HEK293 (cell line): ENCODE measurements at regions not wholly inside any gene's neighbourhood (a gene's known extent, or its start where the extent isn't known, plus 50 kb on each side); places are given as distances from the start of the nearest gene placed in this dataset.

Source experiments
- CTCF ChIA-PET: fragments of 350-600 bp; formaldehyde crosslinking; extraction: SDS; loops from one replicate; lab custom pipeline; 2021; ENCODE audit warnings: antibody characterized with exemption; lab: Yijun Ruan, JAX
- POLR2A ChIA-PET: fragments of 300-600 bp; formaldehyde crosslinking; extraction: SDS; loops from one replicate; lab custom pipeline; 2020; ENCODE audit warnings: antibody characterized with exemption, inconsistent platforms; lab: Yijun Ruan, JAX
- H3K27ac ChIP-seq: fragments of 200-500 bp; sonication (Bioruptor generic); 2 replicates; pipeline ENCODE4 v1.5.1; 2014; ENCODE audit warnings: low read depth, low read length, control low read depth, inconsistent platforms; ENCODE audit errors: extremely low read depth
- H3K36me3 ChIP-seq, 2 experiments: fragments of 200-500 bp in 1 of 2; sonication (Bioruptor generic) in 1 of 2; 1 replicate in 1 of 2; 2 replicates in 1 of 2; pipeline ENCODE4 v1.5.1; 2014 to 2017; ENCODE audit warnings: inconsistent platforms in 2 of 2, low read length in 2 of 2; ENCODE audit not compliant: control insufficient read depth in 2 of 2, insufficient read depth in 1 of 2
- H3K4me1 ChIP-seq: fragments of 200-500 bp; sonication (Bioruptor generic); 2 replicates; pipeline ENCODE4 v1.5.1; 2014; ENCODE audit warnings: mild to moderate bottlenecking, low read length, inconsistent platforms; ENCODE audit not compliant: control insufficient read depth, insufficient read depth
- H3K4me3 ChIP-seq: 2 replicates; pipeline ENCODE4 v1.5.1; 2011; ENCODE audit warnings: low read depth, mild to moderate bottlenecking, control low read depth, low read length, moderate library complexity
- H3K9me3 ChIP-seq: fragments of 200-500 bp; sonication (Bioruptor generic); 2 replicates; pipeline ENCODE4 v1.5.1; 2014; ENCODE audit warnings: low read depth, low read length, inconsistent platforms; ENCODE audit not compliant: control insufficient read depth, insufficient read depth
- HOXA7 ChIP-seq: sonication (generic); formaldehyde crosslinking; IDR thresholded peaks from 2 replicates; pipeline ENCODE4 v1.8.1; 2022; ENCODE audit warnings: missing genetic modification reagents, borderline replicate concordance
- MZF1 ChIP-seq: fragments of 450-650 bp; formaldehyde crosslinking; IDR thresholded peaks from 2 replicates; pipeline ENCODE4 v1.5.1; 2017; ENCODE audit warnings: missing biosample characterization, missing genetic modification characterization, borderline replicate concordance
- OSR2 ChIP-seq: fragments of 450-650 bp; formaldehyde crosslinking; IDR thresholded peaks from 2 replicates; pipeline ENCODE4 v1.5.1; 2016; ENCODE audit warnings: missing biosample characterization, missing genetic modification characterization
- OVOL3 ChIP-seq: fragments of 450-650 bp; formaldehyde crosslinking; IDR thresholded peaks from 2 replicates; pipeline ENCODE4 v1.5.1; 2016; ENCODE audit warnings: missing biosample characterization, missing genetic modification characterization
- ZBTB1 ChIP-seq: fragments of 450-650 bp; formaldehyde crosslinking; IDR thresholded peaks from 2 replicates; pipeline ENCODE4 v1.5.1; 2016; ENCODE audit warnings: missing biosample characterization, missing genetic modification characterization
- ZBTB21 ChIP-seq: fragments of 450-650 bp; formaldehyde crosslinking; IDR thresholded peaks from 2 replicates; pipeline ENCODE4 v1.5.1; 2017; ENCODE audit warnings: missing biosample characterization, missing genetic modification characterization
- ZBTB7A ChIP-seq: fragments of 450-650 bp; formaldehyde crosslinking; IDR thresholded peaks from 2 replicates; pipeline ENCODE4 v1.5.1; 2016; ENCODE audit warnings: low read depth, missing biosample characterization, missing genetic modification characterization
- ZNF133 ChIP-seq: fragments of 450-650 bp; formaldehyde crosslinking; IDR thresholded peaks from 2 replicates; pipeline ENCODE4 v1.5.1; 2016; ENCODE audit warnings: missing biosample characterization, missing genetic modification characterization
- ZNF221 ChIP-seq: fragments of 450-650 bp; formaldehyde crosslinking; IDR thresholded peaks from 2 replicates; pipeline ENCODE4 v1.5.1; 2017; ENCODE audit warnings: missing biosample characterization, missing genetic modification characterization, borderline replicate concordance
- ZNF248 ChIP-seq: fragments of 450-650 bp; formaldehyde crosslinking; IDR thresholded peaks from 2 replicates; pipeline ENCODE4 v1.5.1; 2017; ENCODE audit warnings: missing biosample characterization, missing genetic modification characterization
- ZNF26 ChIP-seq: fragments of 450-650 bp; formaldehyde crosslinking; IDR thresholded peaks from 2 replicates; pipeline ENCODE4 v1.5.1; 2016; ENCODE audit warnings: missing biosample characterization, missing genetic modification characterization
- ZNF391 ChIP-seq: fragments of 450-650 bp; formaldehyde crosslinking; IDR thresholded peaks from 2 replicates; pipeline ENCODE4 v1.5.1; 2016; ENCODE audit warnings: low read depth, missing biosample characterization, missing genetic modification characterization, borderline replicate concordance
- ZNF416 ChIP-seq: fragments of 450-650 bp; formaldehyde crosslinking; IDR thresholded peaks from 2 replicates; pipeline ENCODE4 v1.5.1; 2016; ENCODE audit warnings: missing biosample characterization, missing genetic modification characterization
- ZNF426 ChIP-seq: fragments of 450-650 bp; formaldehyde crosslinking; IDR thresholded peaks from 2 replicates; pipeline ENCODE4 v1.5.1; 2017; ENCODE audit warnings: missing biosample characterization, missing genetic modification characterization, mild to moderate bottlenecking, inconsistent platforms, moderate library complexity
- ZNF544 ChIP-seq: fragments of 450-650 bp; formaldehyde crosslinking; IDR thresholded peaks from 2 replicates; pipeline ENCODE4 v1.5.0; 2017; ENCODE audit warnings: missing biosample characterization, missing genetic modification characterization
- ZNF629 ChIP-seq: fragments of 450-650 bp; formaldehyde crosslinking; IDR thresholded peaks from 2 replicates; pipeline ENCODE4 v1.5.1; 2017; ENCODE audit warnings: missing biosample characterization, missing genetic modification characterization
- ZNF639 ChIP-seq: fragments of 450-650 bp; formaldehyde crosslinking; IDR thresholded peaks from 2 replicates; pipeline ENCODE4 v1.5.1; 2016; ENCODE audit warnings: missing biosample characterization, missing genetic modification characterization
- ZNF654 ChIP-seq: fragments of 450-650 bp; formaldehyde crosslinking; IDR thresholded peaks from 2 replicates; pipeline ENCODE4 v1.5.1; 2016; ENCODE audit warnings: low read depth, missing biosample characterization, missing genetic modification characterization
- ZNF660 ChIP-seq: fragments of 450-650 bp; IDR thresholded peaks from 2 replicates; pipeline ENCODE4 v1.5.1; 2018; ENCODE audit warnings: missing biosample characterization, mild to moderate bottlenecking, missing genetic modification characterization
- ZNF707 ChIP-seq: fragments of 450-650 bp; formaldehyde crosslinking; IDR thresholded peaks from 2 replicates; pipeline ENCODE4 v1.5.1; 2016; ENCODE audit warnings: missing biosample characterization, missing genetic modification characterization
- ZSCAN18 ChIP-seq: fragments of 450-650 bp; formaldehyde crosslinking; IDR thresholded peaks from 2 replicates; pipeline ENCODE4 v1.5.1; 2016; ENCODE audit warnings: missing biosample characterization, missing genetic modification characterization
- TF ChIP-seq, protein P1 (sequence below): fragments of 450-650 bp; formaldehyde crosslinking; IDR thresholded peaks from 2 replicates; pipeline ENCODE4 v1.5.1; 2017; ENCODE audit warnings: missing biosample characterization, missing genetic modification characterization
- TF ChIP-seq, protein P2 (sequence below): fragments of 450-650 bp; formaldehyde crosslinking; IDR thresholded peaks from 2 replicates; pipeline ENCODE4 v1.5.1; 2016; ENCODE audit warnings: missing biosample characterization, missing genetic modification characterization
- TF ChIP-seq, protein P3 (sequence below): fragments of 450-650 bp; formaldehyde crosslinking; IDR thresholded peaks from 2 replicates; pipeline ENCODE4 v1.5.1; 2016; ENCODE audit warnings: missing biosample characterization, missing genetic modification characterization, low read depth

DNA sequence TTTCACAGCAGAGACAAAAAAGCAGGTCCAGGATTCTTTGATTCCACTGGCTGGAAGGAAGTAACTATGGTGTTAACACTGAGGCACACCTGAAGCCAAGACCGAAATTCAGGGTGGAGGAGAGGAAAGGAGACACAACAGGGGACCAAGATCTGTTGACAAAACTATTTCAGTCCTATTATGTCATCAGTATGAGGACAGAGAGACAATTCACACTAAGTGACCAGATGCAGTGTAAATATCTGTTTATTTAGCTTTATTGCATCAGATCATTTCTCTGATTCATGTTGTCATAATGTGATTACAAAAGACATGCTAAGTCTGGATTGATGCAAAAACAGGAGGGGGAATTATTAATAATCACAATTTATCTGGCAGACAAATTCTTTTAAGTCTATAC lies 118.8 kb downstream of the SIPA1L2 start (continued):
- TF ChIP-seq ZSCAN18 (tag by site-specific recombination) (no peak), ZNF133 (tag by site-specific recombination) (no peak), MZF1 (no peak), ZNF707 (tag by site-specific recombination) (no peak), ZNF248 (tag by site-specific recombination) (no peak), ZNF426 (tag by site-specific recombination) (no peak), ZNF629 (tag by site-specific recombination) (peak; percentile 97)
- TF ChIP-seq, protein P1, sequence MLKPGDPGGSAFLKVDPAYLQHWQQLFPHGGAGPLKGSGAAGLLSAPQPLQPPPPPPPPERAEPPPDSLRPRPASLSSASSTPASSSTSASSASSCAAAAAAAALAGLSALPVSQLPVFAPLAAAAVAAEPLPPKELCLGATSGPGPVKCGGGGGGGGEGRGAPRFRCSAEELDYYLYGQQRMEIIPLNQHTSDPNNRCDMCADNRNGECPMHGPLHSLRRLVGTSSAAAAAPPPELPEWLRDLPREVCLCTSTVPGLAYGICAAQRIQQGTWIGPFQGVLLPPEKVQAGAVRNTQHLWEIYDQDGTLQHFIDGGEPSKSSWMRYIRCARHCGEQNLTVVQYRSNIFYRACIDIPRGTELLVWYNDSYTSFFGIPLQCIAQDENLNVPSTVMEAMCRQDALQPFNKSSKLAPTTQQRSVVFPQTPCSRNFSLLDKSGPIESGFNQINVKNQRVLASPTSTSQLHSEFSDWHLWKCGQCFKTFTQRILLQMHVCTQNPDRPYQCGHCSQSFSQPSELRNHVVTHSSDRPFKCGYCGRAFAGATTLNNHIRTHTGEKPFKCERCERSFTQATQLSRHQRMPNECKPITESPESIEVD (tag by site-specific recombination), result peak; percentile 32
- TF ChIP-seq, protein P2, sequence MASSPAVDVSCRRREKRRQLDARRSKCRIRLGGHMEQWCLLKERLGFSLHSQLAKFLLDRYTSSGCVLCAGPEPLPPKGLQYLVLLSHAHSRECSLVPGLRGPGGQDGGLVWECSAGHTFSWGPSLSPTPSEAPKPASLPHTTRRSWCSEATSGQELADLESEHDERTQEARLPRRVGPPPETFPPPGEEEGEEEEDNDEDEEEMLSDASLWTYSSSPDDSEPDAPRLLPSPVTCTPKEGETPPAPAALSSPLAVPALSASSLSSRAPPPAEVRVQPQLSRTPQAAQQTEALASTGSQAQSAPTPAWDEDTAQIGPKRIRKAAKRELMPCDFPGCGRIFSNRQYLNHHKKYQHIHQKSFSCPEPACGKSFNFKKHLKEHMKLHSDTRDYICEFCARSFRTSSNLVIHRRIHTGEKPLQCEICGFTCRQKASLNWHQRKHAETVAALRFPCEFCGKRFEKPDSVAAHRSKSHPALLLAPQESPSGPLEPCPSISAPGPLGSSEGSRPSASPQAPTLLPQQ (tag by site-specific recombination), result peak; percentile 83

DNA sequence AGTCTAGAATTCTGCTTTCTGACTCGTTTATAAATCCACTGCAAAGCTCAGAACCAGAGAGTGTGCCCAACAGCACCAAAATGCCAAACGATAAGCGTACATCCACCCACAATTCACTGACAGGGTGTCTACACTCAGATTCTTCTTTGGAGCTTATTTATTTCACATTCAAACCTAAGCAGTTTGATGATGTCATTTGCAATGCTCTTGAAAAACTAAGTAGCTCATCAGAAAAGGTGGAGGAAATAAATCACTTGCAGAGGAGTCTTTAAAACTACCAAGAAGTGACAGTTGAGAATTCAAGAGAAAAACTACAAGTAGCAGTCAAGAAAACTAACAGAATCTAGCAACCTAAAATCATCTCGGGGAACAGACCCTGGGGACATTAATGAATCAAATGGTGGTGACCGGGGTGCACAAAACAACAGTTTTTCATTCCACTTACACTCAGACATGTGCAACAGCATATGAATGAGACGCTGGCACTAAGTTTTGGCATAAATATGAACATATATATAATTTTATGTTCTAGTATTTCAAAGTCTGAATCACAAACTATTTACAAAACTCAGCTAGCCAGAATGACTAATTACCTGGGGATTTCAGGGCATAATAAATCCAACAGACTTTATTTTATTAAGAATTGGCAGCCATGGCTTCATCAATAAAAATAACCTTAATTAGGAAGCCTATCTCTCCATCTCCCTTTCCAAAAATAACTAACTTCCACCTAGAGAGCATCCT lies 119.4 kb downstream of the SIPA1L2 start:
- no peak overlapping the region for H3K4me3 ChIP-seq
- CTCF ChIA-PET, result interaction anchor here (0.7 to 1.3 kb wide), 3 partner anchors 33 to 724 kb away, joined by 3 to 11 read pairs (median 3); no protein-coding TSS in a partner anchor
- peaks cover 0 to 7% of the 10 kb centered on the region in 2 experiments; a peak in 2 of 3 replicates for H3K36me3 ChIP-seq
- H3K9me3 ChIP-seq, result no peaks in the 10 kb centered on the region
- H3K4me1 ChIP-seq, result peaks cover 28% of the 10 kb centered on the region
- POLR2A ChIA-PET, result interaction anchor here (1.1 kb wide), 1 partner anchor 117 kb away, joined by 3 read pairs; no protein-coding TSS in a partner anchor
- no peak overlapping the region for H3K27ac ChIP-seq
- TF ChIP-seq ZBTB1 (tag by site-specific recombination) (no peak), ZNF26 (tag by site-specific recombination) (no peak), ZBTB7A (tag by site-specific recombination) (no peak), OSR2 (tag by site-specific recombination) (0 out of 2 replicates have a peak, but pooled peaks have one; percentile 6), ZNF221 (tag by site-specific recombination) (no peak), OVOL3 (tag by site-specific recombination) (no peak), ZNF391 (tag by site-specific recombination) (no peak), ZNF639 (tag by site-specific recombination) (no peak), ZBTB21 (tag by site-specific recombination) (0 out of 2 replicates have a peak, but pooled peaks have one; percentile 21), HOXA7 (no peak), ZNF629 (tag by site-specific recombination) (peak; percentile 71; the same call in 1 of the 2 replicates), ZNF654 (no peak), ZNF416 (tag by site-specific recombination) (no peak), ZNF660 (no peak), ZNF544 (tag by site-specific recombination) (no peak)
- TF ChIP-seq, protein P3, sequence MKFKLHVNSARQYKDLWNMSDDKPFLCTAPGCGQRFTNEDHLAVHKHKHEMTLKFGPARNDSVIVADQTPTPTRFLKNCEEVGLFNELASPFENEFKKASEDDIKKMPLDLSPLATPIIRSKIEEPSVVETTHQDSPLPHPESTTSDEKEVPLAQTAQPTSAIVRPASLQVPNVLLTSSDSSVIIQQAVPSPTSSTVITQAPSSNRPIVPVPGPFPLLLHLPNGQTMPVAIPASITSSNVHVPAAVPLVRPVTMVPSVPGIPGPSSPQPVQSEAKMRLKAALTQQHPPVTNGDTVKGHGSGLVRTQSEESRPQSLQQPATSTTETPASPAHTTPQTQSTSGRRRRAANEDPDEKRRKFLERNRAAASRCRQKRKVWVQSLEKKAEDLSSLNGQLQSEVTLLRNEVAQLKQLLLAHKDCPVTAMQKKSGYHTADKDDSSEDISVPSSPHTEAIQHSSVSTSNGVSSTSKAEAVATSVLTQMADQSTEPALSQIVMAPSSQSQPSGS (tag by site-specific recombination), result peak; percentile 95
